Vagina (tissue), 2 donors: ENCODE measurements at regions not wholly inside any gene's neighbourhood (a gene's known extent, or its start where the extent isn't known, plus 50 kb on each side); places are given as distances from the start of the nearest gene placed in this dataset.

Experiments
- DNase-seq, 2 donors: peaks; one replicate each; pipeline ENCODE4 v3.0.0-alpha.2; 2017; ENCODE audit errors: extremely low spot score in 2 of 2
- H3K27ac ChIP-seq: fragments of 200-600 bp; sonication (generic); one replicate; pipeline ENCODE4 v1.5.1; 2019
- H3K27me3 ChIP-seq: fragments of 200-600 bp; sonication (generic); one replicate; pipeline ENCODE4 v1.5.1; 2019
- H3K36me3 ChIP-seq, 2 donors: fragments of 200-600 bp; sonication (generic); one replicate each; pipeline ENCODE4 v1.5.1; 2017 to 2019
- H3K4me1 ChIP-seq: fragments of 200-600 bp; sonication (generic); one replicate; pipeline ENCODE4 v1.5.1; 2019
- H3K4me3 ChIP-seq, 2 donors: fragments of 200-600 bp; sonication (generic); 1 replicate in 1 of 2; 2 replicates in 1 of 2; pipeline ENCODE4 v1.5.1; 2016 to 2019
- H3K9me3 ChIP-seq: fragments of 200-600 bp; sonication (generic); one replicate; pipeline ENCODE4 v1.5.1; 2019
- CTCF ChIP-seq, 3 experiments: fragments of 450-650 bp in 2 of 3; fragments of 200-600 bp in 1 of 3; sonication (generic) in 1 of 3; IDR thresholded peaks; one replicate each; pipeline ENCODE4 v1.5.1; 2017 to 2019; ENCODE audit warnings: antibody characterized with exemption in 3 of 3, mild to moderate bottlenecking in 2 of 3, moderate library complexity in 2 of 3
- POLR2A ChIP-seq, 2 donors: fragments of 450-650 bp; IDR thresholded peaks; one replicate each; pipeline ENCODE4 v1.6.1; 2017; ENCODE audit warnings: antibody characterized with exemption in 2 of 2, mild to moderate bottlenecking in 2 of 2, moderate library complexity in 2 of 2
- POLR2AphosphoS5 ChIP-seq, 2 donors: sonication (generic); formaldehyde crosslinking; IDR thresholded peaks; one replicate each; pipeline ENCODE4 v1.9.0; 2017; ENCODE audit warnings: antibody characterized with exemption in 2 of 2, mild to moderate bottlenecking in 2 of 2, low read depth in 1 of 2; ENCODE audit not compliant: insufficient read depth in 1 of 2
- intact Hi-C: fragments of 100-400 bp; cut with DNase I; formaldehyde crosslinking; loops from one replicate; pipeline ENCODE4 v1.15.1; 2023

DNA sequence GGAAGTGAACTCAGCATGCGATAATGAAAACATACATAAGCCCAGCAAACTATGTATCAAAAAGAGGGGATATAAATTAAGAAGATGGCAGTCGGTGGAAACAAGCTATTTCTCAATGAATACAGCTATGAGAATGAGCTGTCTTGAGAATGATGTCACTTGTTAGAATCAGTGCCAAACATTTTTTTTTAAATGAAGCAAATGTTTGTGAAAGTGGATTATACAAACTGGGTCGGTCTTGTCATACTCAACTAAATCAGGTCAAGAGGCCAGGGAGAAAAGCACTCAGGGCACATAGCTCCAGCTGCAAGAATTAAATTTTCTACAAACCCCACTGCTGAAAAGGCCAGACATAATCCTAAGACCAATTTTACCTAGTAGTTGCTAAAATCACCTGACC lies 1048.4 kb downstream of the SLITRK1 start:
- H3K27me3 ChIP-seq, result no peaks in the 10 kb centered on the region
- no peaks in the 10 kb centered on the region for H3K9me3 ChIP-seq
- H3K4me3 ChIP-seq, result no peak overlapping the region
- H3K36me3 ChIP-seq, result no peaks in the 10 kb centered on the region
- no peak overlapping the region for H3K27ac ChIP-seq
- H3K4me1 ChIP-seq, result no peaks in the 10 kb centered on the region
- intact Hi-C loops, result no loop called here
- no peak for TF ChIP-seq POLR2A (IDR thresholded peaks at IDR 0.05)
- no peak for TF ChIP-seq POLR2AphosphoS5 (IDR thresholded peaks at IDR 0.05; ENCODE audit: insufficient read depth in 1 of 2, low read depth in 1 of 2)
- no peak for TF ChIP-seq CTCF (IDR thresholded peaks at IDR 0.05)
- no peak for DNase-seq

DNA sequence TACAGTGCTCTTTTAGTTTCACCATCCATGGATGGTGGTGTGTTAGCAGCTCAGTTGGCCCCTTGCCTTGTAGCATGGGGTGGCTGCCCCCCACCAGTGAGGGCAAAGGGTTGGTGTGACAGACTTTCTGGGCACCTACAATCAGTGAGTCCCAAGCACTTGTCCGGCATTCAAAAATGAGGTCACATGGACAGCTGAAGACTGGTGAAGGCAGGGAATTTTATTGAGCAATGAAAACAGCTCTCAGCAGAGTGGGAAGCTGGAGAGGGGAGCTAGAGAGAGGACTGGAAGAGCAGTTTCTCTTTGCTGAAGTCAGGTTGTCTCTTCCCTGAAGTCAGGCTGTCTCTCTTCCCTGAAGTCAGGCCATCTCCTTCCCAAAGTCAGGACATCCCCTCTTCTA lies 1053.2 kb downstream of the SLITRK1 start:
- no peak for DNase-seq
- H3K4me1 ChIP-seq, result no peaks in the 10 kb centered on the region
- H3K4me3 ChIP-seq, result no peak overlapping the region
- intact Hi-C loops, result no loop called here
- TF ChIP-seq POLR2AphosphoS5 (IDR thresholded peaks at IDR 0.05; ENCODE audit: insufficient read depth in 1 of 2, low read depth in 1 of 2) (no peak), CTCF (IDR thresholded peaks at IDR 0.05) (no peak), POLR2A (IDR thresholded peaks at IDR 0.05) (no peak)
- no peaks in the 10 kb centered on the region for H3K27me3 ChIP-seq
- no peaks in the 10 kb centered on the region for H3K9me3 ChIP-seq
- H3K27ac ChIP-seq, result no peak overlapping the region
- no peaks in the 10 kb centered on the region for H3K36me3 ChIP-seq

DNA sequence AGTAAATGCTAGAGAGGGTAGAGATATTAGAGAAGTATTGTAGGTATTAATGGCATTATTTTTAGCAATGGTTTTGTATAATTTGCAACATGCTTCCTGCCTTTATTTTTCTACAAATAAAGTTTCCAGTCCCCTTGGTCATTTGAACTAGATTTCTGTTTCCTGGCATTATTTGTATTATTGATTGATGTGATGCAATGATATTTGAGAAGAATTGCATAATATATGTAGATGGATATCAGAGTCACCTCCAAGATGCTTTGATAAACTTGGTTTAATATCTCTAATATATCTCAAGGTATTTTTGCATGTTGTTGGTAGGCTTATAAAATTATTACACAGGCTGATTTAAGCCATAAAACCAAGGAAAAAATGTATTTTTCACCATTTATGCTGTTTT lies 1054.5 kb downstream of the SLITRK1 start:
- H3K36me3 ChIP-seq, result no peaks in the 10 kb centered on the region
- H3K27ac ChIP-seq, result no peak overlapping the region
- no peaks in the 10 kb centered on the region for H3K27me3 ChIP-seq
- no peak for DNase-seq
- TF ChIP-seq POLR2A (IDR thresholded peaks at IDR 0.05) (no peak), CTCF (IDR thresholded peaks at IDR 0.05) (no peak)
- no peaks in the 10 kb centered on the region for H3K9me3 ChIP-seq
- H3K4me1 ChIP-seq, result no peaks in the 10 kb centered on the region
- H3K4me3 ChIP-seq, result no peak overlapping the region
- intact Hi-C loops, result no loop called here

DNA sequence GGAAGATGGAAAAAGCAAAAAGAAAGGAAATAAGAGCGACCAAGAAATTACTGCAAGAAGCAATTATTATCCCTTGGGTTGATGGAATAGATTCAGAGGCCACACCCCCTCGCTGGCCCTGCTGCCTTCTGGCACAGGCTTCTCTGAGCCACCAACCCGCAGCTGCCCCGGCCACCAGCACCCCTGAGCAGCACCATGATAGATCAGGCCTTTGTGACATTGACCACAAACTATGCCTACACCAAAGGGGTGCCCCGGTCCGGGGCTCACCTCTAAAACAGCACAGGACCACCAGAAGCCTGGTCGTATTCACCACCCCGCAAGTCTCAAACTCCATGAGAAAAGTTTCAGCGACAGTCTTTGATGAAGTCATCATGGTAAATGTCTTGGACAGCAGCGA lies 1059.3 kb downstream of the SLITRK1 start:
- Histone ChIP-seq H3K27me3 (no peaks in the 10 kb centered on the region), H3K4me3 (no peak overlapping the region), H3K27ac (no peak overlapping the region), H3K9me3 (no peaks in the 10 kb centered on the region), H3K4me1 (no peaks in the 10 kb centered on the region), H3K36me3 (no peaks in the 10 kb centered on the region)
- intact Hi-C loops, result no loop called here
- TF ChIP-seq POLR2A (IDR thresholded peaks at IDR 0.05) (no peak), CTCF (IDR thresholded peaks at IDR 0.05) (no peak), POLR2AphosphoS5 (IDR thresholded peaks at IDR 0.05; ENCODE audit: insufficient read depth in 1 of 2, low read depth in 1 of 2) (no peak)
- no peak for DNase-seq

DNA sequence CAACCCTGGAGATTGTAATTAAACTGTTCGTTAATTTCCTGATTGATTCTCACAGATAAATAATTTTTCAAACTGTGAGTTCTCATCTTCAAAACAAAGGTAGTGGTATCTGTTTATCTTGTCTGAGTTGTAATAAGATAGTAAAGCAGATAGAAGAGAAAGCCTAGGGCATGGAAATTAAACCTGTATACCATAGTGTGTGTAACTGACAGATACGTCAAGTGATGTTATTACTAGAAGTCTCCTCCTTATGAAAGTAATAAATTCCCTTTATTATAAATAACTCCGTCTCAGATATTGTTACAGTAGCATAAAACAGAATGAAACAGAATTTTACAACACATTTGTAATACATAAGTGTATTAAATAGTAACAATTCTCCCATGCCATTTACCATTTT lies 1065.1 kb downstream of the SLITRK1 start:
- Histone ChIP-seq H3K4me3 (no peak overlapping the region), H3K4me1 (no peaks in the 10 kb centered on the region), H3K9me3 (no peaks in the 10 kb centered on the region), H3K36me3 (no peaks in the 10 kb centered on the region), H3K27ac (no peak overlapping the region), H3K27me3 (no peaks in the 10 kb centered on the region)
- DNase-seq, result no peak
- intact Hi-C loops, result no loop called here
- no peak for TF ChIP-seq POLR2AphosphoS5 (IDR thresholded peaks at IDR 0.05; ENCODE audit: insufficient read depth in 1 of 2, low read depth in 1 of 2)
- no peak for TF ChIP-seq POLR2A (IDR thresholded peaks at IDR 0.05)
- no peak for TF ChIP-seq CTCF (IDR thresholded peaks at IDR 0.05)
